ENCODE measurements at regions not wholly inside any gene's neighbourhood (a gene's known extent, or its start where the extent isn't known, plus 50 kb on each side); places are given as distances from the start of the nearest gene placed in this dataset.

GRCh38 chr1:90176530-90176929, 181.6 kb downstream of the ZNF326 start:
- TF ChIP-seq, protein P1, sequence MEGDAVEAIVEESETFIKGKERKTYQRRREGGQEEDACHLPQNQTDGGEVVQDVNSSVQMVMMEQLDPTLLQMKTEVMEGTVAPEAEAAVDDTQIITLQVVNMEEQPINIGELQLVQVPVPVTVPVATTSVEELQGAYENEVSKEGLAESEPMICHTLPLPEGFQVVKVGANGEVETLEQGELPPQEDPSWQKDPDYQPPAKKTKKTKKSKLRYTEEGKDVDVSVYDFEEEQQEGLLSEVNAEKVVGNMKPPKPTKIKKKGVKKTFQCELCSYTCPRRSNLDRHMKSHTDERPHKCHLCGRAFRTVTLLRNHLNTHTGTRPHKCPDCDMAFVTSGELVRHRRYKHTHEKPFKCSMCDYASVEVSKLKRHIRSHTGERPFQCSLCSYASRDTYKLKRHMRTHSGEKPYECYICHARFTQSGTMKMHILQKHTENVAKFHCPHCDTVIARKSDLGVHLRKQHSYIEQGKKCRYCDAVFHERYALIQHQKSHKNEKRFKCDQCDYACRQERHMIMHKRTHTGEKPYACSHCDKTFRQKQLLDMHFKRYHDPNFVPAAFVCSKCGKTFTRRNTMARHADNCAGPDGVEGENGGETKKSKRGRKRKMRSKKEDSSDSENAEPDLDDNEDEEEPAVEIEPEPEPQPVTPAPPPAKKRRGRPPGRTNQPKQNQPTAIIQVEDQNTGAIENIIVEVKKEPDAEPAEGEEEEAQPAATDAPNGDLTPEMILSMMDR (IDR thresholded peaks at IDR 0.05) = no peak
- TF ChIP-seq POLR2AphosphoS5 (IDR thresholded peaks at IDR 0.05) = no peak

Data from breast epithelium (tissue), 3 donors.